Right ventricle myocardium superior (tissue), 1 donor: ENCODE measurements at regions not wholly inside any gene's neighbourhood (a gene's known extent, or its start where the extent isn't known, plus 50 kb on each side); places are given as distances from the start of the nearest gene placed in this dataset.

Experiments
- ATAC-seq: fragments of 200-7000 bp; cut with Tn5 transposase; one replicate; pipeline ENCODE4 v1.9.1; 2020; ENCODE audit warnings: mild to moderate bottlenecking; ENCODE audit not compliant: poor library complexity
- DNase-seq: peaks from one replicate; pipeline ENCODE4 v3.0.0-alpha.2; 2020
- intact Hi-C: fragments of 100-400 bp; cut with DNase I; formaldehyde crosslinking; loops from one replicate; pipeline ENCODE4 v1.11.2; 2022
- donor health status: DM: no; HTN: yes; CAD: no; lungs with severe emphysema.

DNA sequence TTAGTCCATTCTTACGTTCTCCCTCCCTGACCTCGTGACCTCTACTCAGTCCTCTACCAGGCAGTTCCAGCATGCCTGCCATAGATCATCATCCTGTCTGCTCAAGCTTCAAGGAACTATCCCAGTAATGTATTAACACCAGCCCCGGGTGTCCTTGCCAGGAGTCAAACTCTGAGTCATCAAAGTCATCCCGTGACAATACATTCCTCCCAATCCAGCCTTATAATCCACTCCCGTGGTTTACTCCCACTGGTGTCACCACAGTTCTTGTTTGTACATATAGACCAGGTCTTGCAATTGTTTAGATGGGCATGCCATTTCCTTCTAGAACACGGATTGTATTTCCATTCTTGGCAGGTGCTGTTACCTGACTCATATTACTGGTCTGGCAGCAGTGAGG is 68.7 kb upstream of the TAB3 start:
- ATAC-seq, result no peak

DNA sequence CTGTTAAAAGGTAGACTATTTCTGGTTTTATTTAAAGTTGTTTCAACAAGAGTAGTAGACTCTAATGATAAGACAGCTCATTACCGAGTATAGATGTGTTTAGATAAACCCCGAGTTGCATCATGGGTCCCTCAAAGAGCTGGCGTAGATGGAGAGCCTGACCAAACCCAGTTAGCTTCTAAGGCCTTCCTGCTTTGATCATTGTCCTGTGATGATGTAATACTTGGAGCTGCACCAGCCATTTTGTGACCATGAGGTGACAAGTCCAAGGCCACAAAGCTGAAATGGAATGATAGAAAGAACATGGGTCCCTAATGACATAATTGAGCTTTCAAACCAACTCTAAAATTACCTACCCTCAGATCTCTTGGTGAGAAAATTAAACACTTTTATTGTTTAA is 66.6 kb upstream of the TAB3 start:
- DNase-seq (no peak), ATAC-seq (no peak)
- intact Hi-C loops, result no loop called here

More for the DNA sequence above, 68.7 kb upstream of the TAB3 start:
- intact Hi-C loops, result no loop called here
- DNase-seq, result no peak

DNA sequence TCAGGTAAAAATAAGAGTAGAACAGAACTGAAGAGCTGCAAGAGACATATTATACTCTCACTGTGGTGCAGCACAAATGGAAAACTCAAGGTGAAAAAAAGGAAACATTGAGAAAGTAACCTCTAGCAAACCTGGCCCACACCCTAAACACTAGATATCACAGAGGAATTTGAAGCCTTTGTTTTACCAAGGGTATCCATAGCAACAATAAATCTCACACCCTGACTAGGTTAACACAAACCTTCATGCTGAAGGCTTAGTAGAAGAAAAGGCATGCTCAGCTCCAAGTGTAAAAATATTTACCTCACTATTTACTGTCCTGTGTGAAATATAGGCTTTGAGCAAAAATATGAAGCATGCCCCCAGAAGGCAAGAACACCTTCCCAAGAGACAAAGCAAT is 61.9 kb upstream of the TAB3 start:
- intact Hi-C loops, result no loop called here
- ATAC-seq (no peak), DNase-seq (no peak)

DNA sequence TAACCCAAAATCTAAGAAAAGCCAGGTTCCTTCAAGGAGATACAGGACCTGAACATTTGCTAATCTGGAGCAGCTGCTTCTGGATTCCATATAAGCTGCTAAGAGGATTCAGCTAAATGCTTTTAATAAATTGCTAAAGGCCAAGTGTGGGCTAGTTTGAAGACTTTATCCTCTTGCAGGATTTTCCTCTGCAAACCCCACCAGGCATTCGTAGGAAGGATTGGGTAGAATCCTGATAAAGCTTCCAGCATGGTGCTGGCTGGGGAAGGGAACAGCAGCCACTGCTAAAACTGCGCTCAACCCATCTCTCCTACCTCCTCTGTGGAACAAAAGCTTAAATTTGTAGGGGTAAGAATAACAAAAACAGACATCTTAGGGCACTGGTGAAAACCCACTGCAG is 61.3 kb upstream of the TAB3 start:
- no peak for DNase-seq
- intact Hi-C loops, result no loop called here
- ATAC-seq, result no peak

DNA sequence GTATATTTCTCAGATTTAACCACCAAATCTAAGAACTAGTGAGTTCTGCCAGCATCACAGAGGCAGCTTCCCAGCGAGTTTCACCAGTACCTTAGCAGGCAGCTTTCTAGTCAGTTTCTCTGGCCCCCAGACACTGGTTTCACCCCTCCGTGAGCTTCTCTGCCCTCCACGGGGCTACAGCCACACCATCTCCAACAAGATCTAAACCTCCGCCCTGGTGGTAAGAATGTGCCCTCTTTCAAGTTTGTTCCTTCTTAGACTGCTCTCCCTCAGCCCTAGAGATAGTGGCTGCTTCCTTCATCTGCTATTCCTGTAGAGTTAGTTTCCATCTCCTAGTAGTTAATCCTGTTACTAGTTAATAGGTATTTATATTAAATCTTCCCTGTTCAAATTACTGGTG is 60.5 kb upstream of the TAB3 start:
- intact Hi-C loops, result no loop called here
- ATAC-seq (no peak), DNase-seq (no peak)

DNA sequence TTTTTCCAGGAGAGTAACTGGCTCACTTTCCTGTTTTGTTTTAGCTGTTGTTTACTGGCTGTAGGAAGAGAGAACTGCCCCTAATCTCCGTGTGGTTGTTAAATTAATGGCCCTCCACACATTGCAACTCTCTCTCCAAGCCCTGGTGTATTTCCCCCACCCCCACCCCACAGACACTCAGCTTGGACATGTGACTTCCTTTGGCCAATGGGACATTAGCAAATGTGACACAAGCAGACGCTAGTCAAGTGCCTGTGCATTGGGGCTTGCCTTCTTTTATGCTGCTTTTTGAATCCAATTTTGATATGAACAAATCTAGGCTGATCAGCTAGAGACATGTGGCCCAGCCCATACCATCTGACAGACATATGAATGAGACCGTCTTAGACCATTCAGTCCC is 59.6 kb upstream of the TAB3 start:
- DNase-seq (no peak), ATAC-seq (no peak)
- intact Hi-C loops, result no loop called here

DNA sequence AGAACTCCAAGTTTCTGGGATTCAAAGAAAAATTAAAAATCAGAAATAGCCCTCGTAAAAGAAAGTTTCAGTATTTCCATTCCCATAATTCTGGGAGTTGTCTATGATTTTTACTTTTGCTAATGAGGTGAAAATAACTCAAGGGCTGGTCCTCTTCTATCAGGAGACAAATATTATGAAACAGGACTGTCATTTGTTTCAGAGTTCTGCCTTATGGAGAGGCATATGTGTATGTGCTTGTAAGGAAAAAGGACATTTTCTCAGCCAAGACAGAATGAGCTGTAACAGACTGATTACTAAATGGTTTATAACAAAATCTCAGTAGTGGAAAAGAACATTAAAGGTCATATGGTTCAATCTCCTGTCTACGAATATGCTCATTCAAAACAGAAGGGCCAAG is 59.0 kb upstream of the TAB3 start:
- DNase-seq (no peak), ATAC-seq (no peak)
- intact Hi-C loops, result no loop called here

DNA sequence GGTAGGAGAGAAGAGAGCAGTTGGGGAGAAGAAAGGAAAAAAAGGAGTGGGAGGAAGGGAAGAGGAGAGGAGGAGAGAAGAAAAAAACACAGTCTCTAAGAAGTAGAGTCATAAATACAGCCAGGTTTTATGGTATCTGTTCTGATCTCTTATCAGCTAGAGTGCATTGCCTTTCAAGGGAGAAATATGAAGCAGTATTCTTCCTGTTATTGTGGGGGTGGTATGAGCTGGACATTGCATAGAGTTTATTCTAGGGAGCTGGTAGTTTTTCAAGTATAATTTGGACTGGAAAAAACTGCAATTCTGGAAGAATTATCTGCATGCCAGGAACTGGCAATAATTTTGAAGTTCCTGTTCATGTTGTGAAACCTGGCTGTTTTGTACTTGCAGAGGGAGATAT is 54.9 kb upstream of the TAB3 start:
- ATAC-seq, result no peak
- intact Hi-C loops, result no loop called here
- no peak for DNase-seq

DNA sequence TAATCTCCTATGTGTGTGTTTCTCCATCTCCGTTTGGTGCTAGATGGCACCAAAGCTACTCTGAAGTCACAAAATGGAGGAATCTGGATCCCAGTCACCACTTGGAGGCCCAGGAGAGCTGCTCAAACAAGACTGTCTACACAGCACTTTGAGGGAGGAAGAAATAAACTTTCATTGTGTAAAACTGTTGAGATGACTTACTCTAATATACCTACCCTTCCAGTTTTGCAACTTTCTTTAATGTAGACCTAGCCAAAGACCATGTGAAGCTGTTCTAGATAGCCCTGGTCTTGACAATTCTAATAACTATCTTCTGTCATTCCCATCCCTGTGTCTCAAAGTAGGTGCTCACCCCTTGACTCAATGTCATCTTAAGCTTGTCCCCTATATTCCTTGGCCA is 52.8 kb upstream of the TAB3 start:
- intact Hi-C loops, result no loop called here
- no peak for DNase-seq
- no peak for ATAC-seq

DNA sequence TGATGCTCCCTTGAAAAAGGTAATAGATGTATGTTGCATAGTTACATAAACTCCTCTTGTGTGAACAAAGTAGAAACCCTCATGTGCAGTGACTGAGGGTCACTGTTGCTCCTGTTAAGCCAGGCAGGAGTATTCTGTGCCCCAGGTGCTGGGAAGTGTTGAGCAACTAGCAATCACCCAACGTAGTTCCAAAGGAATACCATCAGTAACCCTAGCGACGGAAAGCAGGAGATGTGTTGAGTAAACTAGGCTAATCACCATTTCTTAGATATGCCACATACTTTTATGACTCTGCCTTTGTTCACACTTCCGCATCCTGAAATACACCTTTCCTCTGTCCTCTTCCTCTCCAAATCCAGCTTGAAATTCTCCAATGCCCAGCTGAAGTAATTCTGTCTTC is 50.9 kb upstream of the TAB3 start:
- intact Hi-C loops, result no loop called here
- DNase-seq, result no peak
- no peak for ATAC-seq
